HL-60 (cell line): ENCODE measurements at regions not wholly inside any gene's neighbourhood (a gene's known extent, or its start where the extent isn't known, plus 50 kb on each side); places are given as distances from the start of the nearest gene placed in this dataset.

Experiments
- SPI1 ChIP-seq: IDR thresholded peaks from 2 replicates; pipeline ENCODE4 v1.6.1; 2012; ENCODE audit warnings: low read depth, mild to moderate bottlenecking, borderline replicate concordance
- TF ChIP-seq, protein P1 (sequence below): IDR thresholded peaks from one replicate; pipeline ENCODE4 v1.5.1; 2011; ENCODE audit warnings: low read length, control low read depth, inconsistent platforms; ENCODE audit not compliant: insufficient read depth

DNA sequence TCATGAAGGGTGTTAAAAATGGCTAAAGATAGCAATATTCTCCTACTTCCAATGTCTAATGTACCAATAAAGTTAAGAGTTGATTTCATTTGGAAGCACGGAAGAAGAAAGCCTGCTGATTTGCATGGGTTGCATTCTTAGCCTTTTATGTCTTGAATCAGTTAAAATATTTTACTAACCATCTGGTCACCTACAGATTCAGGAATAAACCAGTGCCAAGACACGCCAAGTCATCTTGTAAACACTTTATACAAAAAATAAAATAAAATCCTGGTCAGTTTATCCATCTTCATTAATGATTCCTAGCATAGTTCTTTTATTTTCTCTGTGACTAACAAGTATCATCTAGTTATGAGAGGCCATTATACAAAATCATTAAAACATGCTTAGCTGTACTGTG is 1031.6 kb upstream of the WWC1 start:
- TF ChIP-seq, protein P1, sequence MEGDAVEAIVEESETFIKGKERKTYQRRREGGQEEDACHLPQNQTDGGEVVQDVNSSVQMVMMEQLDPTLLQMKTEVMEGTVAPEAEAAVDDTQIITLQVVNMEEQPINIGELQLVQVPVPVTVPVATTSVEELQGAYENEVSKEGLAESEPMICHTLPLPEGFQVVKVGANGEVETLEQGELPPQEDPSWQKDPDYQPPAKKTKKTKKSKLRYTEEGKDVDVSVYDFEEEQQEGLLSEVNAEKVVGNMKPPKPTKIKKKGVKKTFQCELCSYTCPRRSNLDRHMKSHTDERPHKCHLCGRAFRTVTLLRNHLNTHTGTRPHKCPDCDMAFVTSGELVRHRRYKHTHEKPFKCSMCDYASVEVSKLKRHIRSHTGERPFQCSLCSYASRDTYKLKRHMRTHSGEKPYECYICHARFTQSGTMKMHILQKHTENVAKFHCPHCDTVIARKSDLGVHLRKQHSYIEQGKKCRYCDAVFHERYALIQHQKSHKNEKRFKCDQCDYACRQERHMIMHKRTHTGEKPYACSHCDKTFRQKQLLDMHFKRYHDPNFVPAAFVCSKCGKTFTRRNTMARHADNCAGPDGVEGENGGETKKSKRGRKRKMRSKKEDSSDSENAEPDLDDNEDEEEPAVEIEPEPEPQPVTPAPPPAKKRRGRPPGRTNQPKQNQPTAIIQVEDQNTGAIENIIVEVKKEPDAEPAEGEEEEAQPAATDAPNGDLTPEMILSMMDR = no peak
- no peak for TF ChIP-seq SPI1
